ENCODE measurements at regions not wholly inside any gene's neighbourhood (a gene's known extent, or its start where the extent isn't known, plus 50 kb on each side); places are given as distances from the start of the nearest gene placed in this dataset.
"Not testable (repeated sequence)": the region's sequence is repeated elsewhere in the genome, so short reads cannot be mapped to it uniquely, and the experiment has no call there.

- TF ChIP-seq POLR2A (IDR thresholded peaks at IDR 0.05; ENCODE audit: low read depth, low read length): no peak
- no peak for TF ChIP-seq POLR2AphosphoS5 (IDR thresholded peaks at IDR 0.05; ENCODE audit: low read depth, low read length)
- TF ChIP-seq TAF1 (IDR thresholded peaks at IDR 0.05; ENCODE audit: borderline replicate concordance, low read depth, low read length): no peak
- no peak for DNase-seq (ENCODE audit: insufficient read length)
- FAIRE-seq: no peak
Measured at GRCh38 chr1:47687631-47688460, 250.0 kb downstream of the FOXD2 start.

GRCh38 chr1:47688461-47689296, 250.8 kb downstream of the FOXD2 start:
- no peak for DNase-seq (ENCODE audit: insufficient read length)
- no peak for TF ChIP-seq POLR2AphosphoS5 (IDR thresholded peaks at IDR 0.05; ENCODE audit: low read depth, low read length)
- no peak for TF ChIP-seq TAF1 (IDR thresholded peaks at IDR 0.05; ENCODE audit: borderline replicate concordance, low read depth, low read length)
- no peak for TF ChIP-seq POLR2A (IDR thresholded peaks at IDR 0.05; ENCODE audit: low read depth, low read length)
- no peak for FAIRE-seq

- TF ChIP-seq TAF1 (IDR thresholded peaks at IDR 0.05; ENCODE audit: borderline replicate concordance, low read depth, low read length) (no peak), POLR2AphosphoS5 (IDR thresholded peaks at IDR 0.05; ENCODE audit: low read depth, low read length) (no peak), POLR2A (IDR thresholded peaks at IDR 0.05; ENCODE audit: low read depth, low read length) (no peak)
- DNase-seq (ENCODE audit: insufficient read length) (no peak), FAIRE-seq (no peak)
Measured at GRCh38 chr1:47689894-47690293, 252.1 kb downstream of the FOXD2 start.

- no peak for TF ChIP-seq POLR2A (IDR thresholded peaks at IDR 0.05; ENCODE audit: low read depth, low read length)
- TF ChIP-seq POLR2AphosphoS5 (IDR thresholded peaks at IDR 0.05; ENCODE audit: low read depth, low read length): no peak
- no peak for TF ChIP-seq TAF1 (IDR thresholded peaks at IDR 0.05; ENCODE audit: borderline replicate concordance, low read depth, low read length)
- DNase-seq (ENCODE audit: insufficient read length) (no peak), FAIRE-seq (no peak)
Measured at GRCh38 chr1:47690341-47691250, 252.8 kb downstream of the FOXD2 start.

GRCh38 chr1:47691293-47691692, 253.4 kb downstream of the FOXD2 start:
- not testable (repeated sequence) for FAIRE-seq; DNase-seq (ENCODE audit: insufficient read length)

- TF ChIP-seq POLR2A (IDR thresholded peaks at IDR 0.05; ENCODE audit: low read depth, low read length): no peak
- TF ChIP-seq TAF1 (IDR thresholded peaks at IDR 0.05; ENCODE audit: borderline replicate concordance, low read depth, low read length): no peak
- no peak for TF ChIP-seq POLR2AphosphoS5 (IDR thresholded peaks at IDR 0.05; ENCODE audit: low read depth, low read length)
- FAIRE-seq: no peak
- DNase-seq (ENCODE audit: insufficient read length): no peak
Measured at GRCh38 chr1:47692196-47692595, 254.4 kb downstream of the FOXD2 start.

DNA sequence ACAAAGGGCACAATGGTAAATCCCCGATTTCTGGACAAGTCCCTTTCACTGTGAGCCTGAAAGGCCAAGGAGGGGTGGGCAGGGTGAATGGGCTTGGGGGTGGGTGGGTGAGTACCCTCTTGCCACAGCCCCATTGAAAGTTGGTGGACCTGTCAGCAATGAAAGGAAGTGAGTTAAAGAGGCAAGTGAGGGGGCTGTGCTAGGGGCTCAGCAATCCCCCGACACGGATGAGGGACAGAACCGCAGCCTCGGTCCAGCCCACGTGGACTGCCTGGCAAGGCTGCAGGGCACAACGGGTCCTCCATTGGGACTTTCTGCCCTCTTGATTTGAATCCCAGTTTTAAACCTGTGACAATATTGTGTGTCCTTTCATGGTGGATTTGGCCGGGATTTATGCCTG, 255.3 kb downstream of the FOXD2 start:
- DNase-seq (ENCODE audit: insufficient read length): no peak
- FAIRE-seq: no peak
- TF ChIP-seq POLR2A (IDR thresholded peaks at IDR 0.05; ENCODE audit: low read depth, low read length): no peak
- no peak for TF ChIP-seq POLR2AphosphoS5 (IDR thresholded peaks at IDR 0.05; ENCODE audit: low read depth, low read length)
- TF ChIP-seq TAF1 (IDR thresholded peaks at IDR 0.05; ENCODE audit: borderline replicate concordance, low read depth, low read length): no peak

GRCh38 chr1:47694011-47694890, 256.4 kb downstream of the FOXD2 start:
- TF ChIP-seq POLR2A (IDR thresholded peaks at IDR 0.05; ENCODE audit: low read depth, low read length) (no peak), POLR2AphosphoS5 (IDR thresholded peaks at IDR 0.05; ENCODE audit: low read depth, low read length) (no peak), TAF1 (IDR thresholded peaks at IDR 0.05; ENCODE audit: borderline replicate concordance, low read depth, low read length) (no peak)
- FAIRE-seq (no peak), DNase-seq (ENCODE audit: insufficient read length) (no peak)

GRCh38 chr1:47696404-47696736, 258.5 kb downstream of the FOXD2 start:
- TF ChIP-seq POLR2AphosphoS5 (IDR thresholded peaks at IDR 0.05; ENCODE audit: low read depth, low read length): no peak
- no peak for TF ChIP-seq TAF1 (IDR thresholded peaks at IDR 0.05; ENCODE audit: borderline replicate concordance, low read depth, low read length)
- no peak for TF ChIP-seq POLR2A (IDR thresholded peaks at IDR 0.05; ENCODE audit: low read depth, low read length)
- DNase-seq (ENCODE audit: insufficient read length) (no peak), FAIRE-seq (no peak)

GRCh38 chr1:47696737-47697441, 259.0 kb downstream of the FOXD2 start:
- no peak for DNase-seq (ENCODE audit: insufficient read length)
- TF ChIP-seq TAF1 (IDR thresholded peaks at IDR 0.05; ENCODE audit: borderline replicate concordance, low read depth, low read length) (no peak), POLR2AphosphoS5 (IDR thresholded peaks at IDR 0.05; ENCODE audit: low read depth, low read length) (no peak), POLR2A (IDR thresholded peaks at IDR 0.05; ENCODE audit: low read depth, low read length) (no peak)
- FAIRE-seq: no peak
